HG03060 (cell line): ENCODE measurements at regions not wholly inside any gene's neighbourhood (a gene's known extent, or its start where the extent isn't known, plus 50 kb on each side); places are given as distances from the start of the nearest gene placed in this dataset.

ENCODE experiments used
- ATAC-seq: cut with Tn5 transposase; IDR thresholded peaks from one replicate; pipeline ENCODE4 v1.9.1; 2021; ENCODE audit warnings: low read depth, moderate number of reproducible peaks; ENCODE audit not compliant: unreplicated experiment

DNA sequence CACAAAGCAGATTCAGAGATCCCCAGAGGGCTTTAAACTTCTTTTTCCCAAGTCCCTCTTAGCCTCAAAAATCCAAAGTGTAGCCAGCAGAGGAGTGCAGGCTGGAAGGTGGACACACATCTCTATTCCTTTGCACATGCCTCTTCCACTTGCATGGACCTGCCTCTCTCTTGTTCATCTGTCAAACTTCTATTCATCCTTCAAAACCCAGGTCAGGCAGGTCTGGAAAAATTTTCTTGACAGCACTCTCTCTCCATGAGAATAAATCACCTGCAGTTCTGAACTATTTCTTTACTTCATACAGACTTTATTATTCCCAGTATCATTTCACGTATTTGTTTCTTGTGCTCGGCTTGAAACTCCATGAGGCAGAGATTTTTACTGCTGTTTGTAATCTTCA lies 127.5 kb downstream of the SS18 start:
- no peak for ATAC-seq

DNA sequence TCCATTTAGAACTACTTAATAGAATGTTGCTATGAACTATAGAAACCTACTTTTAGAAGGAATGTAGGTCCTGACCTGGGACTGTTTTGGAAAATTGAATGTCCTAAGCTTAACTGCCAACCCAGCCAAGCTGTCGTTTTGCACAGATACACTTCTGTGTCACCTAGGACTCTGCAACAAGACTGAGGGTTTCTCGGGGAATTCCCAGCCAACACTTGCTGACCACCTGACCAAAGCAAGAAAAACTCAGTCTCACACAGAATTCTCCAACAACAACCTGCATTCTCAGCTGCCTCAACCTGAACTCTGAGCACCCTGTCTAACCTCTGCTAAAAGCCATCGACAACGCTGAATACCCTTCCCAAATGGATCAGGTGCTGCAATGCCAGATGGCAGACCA lies 128.2 kb downstream of the SS18 start:
- no peak for ATAC-seq

DNA sequence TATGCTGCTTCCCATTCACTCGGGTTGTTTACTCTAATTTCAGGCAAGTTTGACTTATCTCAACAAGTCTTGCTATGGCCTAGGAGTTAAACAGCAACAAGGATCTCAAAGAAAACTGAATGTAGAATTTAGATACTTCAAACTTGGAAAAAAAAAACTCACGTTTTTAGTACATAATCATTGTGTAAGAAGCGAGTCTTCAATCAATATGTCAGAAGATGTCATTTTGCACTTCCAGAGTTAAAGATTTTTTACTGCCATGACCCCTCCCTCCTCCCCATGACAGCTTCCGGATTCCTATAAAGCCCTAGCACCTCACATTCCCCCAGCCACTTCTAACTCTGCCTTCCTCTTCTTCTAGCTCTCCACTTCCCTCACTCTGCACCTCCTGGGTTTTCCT lies 133.4 kb downstream of the SS18 start:
- no peak for ATAC-seq

DNA sequence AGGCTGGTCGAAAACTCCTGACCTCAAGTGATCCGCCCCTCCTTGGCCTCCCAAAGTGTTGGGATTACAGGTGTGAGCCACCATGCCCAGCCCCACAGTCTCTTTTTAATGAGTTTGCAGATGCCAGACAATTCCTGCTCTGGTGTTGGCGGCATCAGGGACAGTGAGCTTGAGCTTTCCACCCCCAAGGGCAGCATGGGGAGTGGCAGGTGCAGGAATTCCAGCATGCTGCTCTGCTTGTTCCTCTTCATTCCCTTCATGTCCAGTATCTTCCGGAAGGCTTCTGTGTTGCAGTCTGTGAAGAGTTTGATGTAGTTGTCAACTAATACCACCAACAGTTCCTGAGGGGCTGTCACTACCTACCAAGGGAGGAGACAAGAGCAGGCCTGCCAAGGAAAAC lies 137.3 kb downstream of the SS18 start:
- ATAC-seq: no peak

DNA sequence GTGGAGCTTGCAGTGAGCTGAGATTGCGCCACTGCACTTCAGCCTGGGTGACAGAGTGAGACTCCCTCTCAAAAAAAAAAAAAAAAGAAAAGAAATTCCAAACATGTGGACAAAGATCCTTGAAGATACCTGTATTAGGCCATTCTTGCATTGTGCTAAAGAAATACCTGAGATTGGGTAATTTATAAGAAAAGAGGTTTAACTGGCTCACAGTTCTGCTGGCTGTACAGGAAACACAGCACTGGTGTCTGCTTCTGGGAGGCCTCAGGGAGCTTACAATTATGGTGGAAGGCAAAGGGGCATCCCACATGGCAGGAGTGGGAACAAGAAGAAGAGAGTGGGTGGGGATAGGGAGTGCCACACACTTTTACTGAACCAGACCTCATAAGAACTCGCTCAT lies 140.1 kb downstream of the SS18 start:
- no peak for ATAC-seq

DNA sequence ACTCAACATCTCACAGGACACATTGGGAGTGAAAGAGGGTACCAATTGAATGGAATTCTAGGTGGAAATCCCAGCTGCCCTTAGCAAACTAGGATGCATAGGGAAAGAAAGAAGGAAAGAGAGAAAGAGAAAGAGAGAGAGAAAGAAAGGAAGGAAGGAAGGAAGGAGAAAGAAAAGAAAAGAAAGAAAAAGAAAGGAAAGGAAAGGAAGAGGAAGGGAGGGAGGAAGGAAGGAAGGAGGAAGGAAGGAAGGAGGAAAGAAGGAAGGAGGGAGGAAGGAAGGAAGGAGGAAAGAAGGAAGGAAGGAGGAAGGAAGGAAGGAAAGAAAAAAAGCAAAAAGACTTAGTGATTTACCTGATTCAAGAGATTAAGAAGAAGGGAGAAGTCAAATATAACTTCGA lies 143.9 kb downstream of the SS18 start:
- ATAC-seq: no peak

DNA sequence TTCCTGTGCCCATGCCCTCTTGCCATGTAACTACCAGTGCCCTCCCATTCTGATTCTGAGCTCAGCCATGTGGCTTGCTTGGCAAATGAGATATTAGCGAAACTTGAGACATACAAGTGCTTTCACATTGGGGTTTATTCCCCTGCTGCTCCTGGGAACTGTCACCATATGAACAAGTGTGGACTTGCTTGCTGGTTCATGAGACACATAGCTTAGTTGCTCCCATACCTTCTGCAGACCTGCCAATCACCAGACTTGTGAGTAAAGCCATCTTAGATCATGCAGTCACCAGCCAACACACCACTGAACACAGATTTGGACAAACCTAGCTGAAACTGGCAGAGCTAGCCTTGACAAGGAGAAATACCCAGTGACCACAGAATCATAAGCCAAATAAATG lies 155.1 kb downstream of the SS18 start:
- ATAC-seq: no peak

DNA sequence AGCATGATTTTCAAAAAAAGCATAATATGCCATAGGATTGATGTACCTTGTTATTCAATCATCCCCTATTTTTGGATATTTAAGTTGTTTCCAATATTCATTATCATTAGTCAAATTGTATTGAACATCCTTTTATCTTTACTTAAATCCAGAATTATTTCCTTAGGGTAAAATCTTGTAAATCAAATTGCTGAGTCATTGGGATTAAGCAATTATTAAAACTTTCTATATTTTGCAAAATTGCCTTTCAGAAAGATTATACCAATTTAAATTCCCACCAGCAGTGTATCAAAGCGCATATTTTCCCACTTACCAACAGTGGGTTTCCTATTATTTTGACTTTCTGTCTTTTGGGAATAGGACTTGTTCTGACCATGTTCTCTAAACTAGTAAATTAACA lies 159.3 kb downstream of the SS18 start:
- ATAC-seq: no peak

DNA sequence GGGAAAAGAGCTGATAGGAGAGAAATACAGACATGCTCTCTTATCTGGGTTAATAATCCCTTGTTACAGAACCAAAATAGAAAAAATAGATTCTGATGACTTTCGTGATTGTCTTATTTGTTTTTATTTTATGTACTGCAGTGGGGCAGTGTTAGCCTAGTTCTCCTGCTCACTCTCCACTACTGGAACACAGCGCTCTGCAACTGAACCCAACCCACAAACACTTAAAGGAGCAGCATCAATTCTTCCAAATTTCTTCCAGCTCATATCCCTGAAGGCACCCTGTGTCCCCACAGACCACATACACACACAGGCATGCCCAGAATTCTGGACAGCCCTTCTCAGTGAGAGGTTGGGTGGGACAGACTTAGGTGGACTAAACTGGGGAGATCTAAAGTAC lies 160.6 kb downstream of the SS18 start:
- no peak for ATAC-seq

DNA sequence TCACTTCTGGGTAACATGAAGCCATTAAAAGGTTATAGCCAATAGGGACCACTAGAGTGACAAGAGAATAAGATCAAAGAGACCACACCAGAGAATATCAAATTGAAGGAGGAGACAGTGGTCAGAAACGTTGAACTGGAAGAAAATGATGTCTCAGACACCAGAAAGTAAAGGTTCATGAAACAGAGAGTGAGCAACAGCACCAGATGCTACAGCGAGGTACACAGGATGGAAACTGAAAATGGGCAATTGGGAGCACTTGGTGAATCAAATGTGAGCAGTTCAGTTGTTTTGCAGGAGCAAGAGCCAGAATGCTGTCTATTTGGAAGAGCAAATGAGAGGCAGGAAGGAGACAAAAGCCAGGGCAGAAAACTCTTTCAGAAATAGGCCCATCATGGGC lies 162.6 kb downstream of the SS18 start:
- no peak for ATAC-seq

DNA sequence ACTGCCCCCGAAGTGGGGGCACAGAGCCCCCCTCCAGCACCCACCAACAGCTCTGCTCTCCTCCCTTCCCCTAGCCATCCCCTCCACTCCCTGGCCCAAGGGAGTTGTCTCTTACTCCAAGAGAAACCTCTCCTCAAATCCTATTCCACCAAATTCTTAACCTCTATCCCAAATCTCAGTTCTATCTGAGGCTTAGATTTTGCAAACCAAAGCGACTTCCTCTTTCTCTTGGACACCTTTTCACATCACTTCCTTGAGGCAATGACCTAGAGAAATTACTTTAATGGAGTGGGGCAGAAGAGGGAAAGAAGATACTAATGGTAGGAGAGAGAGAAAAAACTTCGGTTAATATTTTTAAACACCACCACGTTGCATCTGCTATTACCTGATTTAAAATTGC lies 167.2 kb downstream of the SS18 start:
- ATAC-seq: no peak

DNA sequence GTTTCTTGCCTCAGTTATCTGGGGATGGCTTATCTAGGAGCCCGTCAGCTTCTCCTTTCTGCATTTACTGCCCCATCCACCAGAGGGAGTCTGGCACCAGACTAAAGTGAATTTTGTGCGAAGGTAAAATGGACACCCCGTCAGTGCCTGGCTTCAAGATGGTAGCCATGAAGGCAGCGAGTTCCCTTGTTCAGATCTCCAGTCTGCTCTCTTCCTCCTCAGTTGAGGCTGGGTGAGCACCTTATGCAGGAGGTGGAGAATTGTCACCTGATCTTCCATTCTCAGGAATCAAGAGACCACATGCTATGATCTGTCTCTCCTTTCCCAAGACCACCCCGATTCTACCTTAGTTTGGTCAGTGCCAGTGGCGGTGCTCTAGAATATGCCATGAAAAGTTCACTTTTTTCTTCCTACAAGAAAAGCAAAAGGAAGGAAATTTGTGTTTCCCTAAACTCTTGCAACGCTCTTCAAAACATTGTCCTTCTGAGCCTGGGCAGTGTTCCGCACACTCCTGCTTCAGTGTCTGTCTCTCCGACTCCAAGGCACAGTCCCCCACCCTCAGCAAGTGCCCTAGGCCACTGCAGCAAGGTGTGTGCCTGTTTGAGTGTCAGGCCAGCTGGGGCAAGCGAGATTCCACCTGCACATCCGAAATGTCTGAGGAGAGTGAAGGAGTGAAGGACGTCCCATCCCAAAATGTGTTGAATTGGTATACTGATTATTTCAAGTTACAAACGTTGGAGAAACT lies 168.6 kb downstream of the SS18 start:
- ATAC-seq: no peak

DNA sequence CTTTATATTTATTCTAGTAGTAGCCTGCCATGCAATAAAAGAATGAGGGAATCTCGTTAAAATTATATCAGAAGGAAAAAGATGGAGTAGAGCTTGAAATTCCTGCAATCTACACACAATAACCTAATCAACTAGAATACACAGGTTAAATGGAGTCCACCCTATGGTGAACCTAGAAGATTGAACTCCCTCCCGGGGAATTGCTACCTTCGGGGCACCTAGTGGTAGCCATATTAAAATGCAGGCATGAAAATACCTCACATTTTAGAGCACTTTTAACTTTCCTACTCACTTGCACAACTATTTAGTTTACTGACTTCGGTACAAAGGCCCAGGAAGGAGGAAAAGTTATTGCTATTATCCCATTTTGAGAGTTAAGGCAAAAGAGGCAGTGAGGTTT lies 174.5 kb downstream of the SS18 start:
- no peak for ATAC-seq

DNA sequence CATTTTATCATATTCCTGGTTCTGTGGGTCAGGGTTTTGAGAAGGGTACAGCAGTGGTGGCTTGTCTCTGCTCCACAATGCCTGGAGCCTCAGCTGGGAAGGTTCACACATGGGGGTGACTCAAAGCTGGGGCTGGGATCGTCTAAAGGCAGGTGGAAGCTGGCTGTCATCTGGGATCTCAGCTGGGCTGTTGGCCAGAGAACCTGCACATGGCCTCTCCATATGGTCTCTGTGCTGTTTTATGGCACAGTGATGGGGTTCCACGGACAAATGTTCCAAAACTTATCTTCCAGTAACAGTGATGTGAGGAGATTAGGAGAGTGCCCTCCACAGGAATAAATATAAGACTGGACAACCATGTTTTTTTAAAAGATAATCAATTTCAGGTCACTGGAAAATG lies 191.4 kb downstream of the SS18 start:
- ATAC-seq: no peak

DNA sequence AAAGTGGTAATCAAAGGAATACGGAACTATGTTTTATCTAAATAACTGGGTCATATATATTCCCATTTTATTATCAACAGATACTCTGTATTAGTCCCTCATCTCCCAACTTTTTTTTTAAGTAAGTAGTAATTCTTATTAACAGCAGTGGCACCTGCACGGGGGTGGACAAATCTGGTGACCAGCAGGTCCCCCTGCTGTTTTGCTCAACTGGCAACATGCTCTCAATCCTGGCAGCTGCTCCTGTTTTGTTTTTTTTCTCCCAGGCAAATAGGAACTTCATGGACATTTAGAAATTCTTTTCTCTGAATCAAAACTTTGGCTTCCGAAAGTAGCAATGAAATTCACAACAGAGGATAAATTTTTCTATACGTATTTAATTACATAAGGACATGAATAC lies 193.5 kb downstream of the SS18 start:
- ATAC-seq: no peak

DNA sequence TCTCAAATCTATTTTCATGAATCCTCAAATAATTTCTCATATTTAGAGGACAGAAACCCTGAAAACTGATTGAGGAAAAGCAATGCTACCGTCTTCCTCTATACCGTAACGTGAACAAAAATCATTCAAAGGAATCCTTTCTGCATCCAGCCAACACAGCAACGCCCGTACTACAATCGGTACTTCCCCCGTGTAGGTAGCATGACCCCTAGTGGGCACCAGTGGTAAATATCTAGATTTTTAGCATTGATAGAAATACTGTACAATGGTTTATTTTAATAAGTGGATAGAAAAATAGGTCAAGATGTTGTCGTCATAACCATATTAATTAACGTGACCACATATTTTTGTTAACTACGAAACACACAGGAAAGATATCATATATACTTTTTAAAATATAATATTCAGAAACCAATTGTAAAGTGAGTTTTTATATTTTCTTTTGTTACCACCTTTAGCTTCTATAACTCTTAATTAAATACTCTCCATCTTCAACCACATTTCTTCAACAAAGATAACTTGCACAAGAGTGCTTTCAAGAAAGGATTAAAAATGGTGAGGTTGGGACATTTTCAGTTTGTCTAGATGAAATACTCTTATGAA lies 194.1 kb downstream of the SS18 start:
- ATAC-seq: no peak

DNA sequence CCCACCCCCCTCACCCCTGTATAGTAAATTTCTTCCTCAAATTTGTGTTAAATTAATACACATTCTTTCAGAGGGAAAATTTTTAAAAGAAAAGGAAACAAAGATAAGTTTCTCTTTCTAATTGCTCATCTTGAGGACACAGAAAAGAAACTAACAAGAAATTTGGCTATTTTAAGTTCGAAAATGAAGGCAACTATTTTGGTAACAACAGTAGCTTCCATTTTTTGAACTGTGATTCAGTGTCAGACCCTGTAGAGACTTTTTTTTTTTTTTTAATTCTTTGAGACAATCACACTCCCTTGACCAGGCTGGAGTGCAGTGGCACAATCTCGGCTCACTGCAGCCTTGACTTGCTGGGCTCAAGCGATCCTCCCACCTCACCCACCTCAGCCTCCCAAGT lies 194.9 kb downstream of the SS18 start:
- no peak for ATAC-seq

DNA sequence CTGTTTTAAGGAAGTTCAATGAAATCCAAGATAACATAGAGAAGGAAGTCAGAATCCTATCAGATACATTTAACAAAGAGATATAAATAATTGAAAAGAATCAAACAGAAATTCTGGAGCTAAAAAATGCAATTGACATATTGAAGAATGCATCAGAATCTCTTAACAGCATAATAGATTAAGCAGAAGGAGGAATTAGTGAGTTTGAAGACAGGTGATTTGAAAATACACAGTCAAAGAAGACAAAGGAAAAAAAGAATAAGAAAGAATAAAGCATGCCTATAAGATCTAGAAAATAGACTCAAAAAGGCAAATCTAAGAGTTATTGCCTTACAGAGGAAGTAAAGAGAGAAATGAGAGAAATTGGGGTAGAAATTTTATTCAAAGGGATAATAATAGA lies 204.1 kb downstream of the SS18 start:
- no peak for ATAC-seq

DNA sequence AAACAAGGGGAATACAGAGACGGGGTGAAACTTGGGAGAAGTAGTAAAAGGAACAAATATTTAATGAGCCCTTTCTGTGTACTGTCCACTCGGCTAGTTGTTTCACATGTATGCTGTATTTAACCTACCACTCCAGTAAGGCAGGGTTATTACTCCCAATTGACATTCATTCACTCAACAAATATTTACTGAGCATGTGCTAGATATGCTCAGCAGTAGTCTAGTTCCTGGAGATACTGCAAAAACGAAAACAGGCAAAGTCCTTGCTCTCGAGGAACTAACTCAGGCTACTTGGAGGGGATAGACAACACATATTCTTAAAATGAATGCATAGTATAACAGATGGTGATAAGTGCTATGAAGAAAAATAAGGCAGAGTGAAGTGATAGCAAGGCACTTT lies 207.3 kb downstream of the SS18 start:
- ATAC-seq: no peak

DNA sequence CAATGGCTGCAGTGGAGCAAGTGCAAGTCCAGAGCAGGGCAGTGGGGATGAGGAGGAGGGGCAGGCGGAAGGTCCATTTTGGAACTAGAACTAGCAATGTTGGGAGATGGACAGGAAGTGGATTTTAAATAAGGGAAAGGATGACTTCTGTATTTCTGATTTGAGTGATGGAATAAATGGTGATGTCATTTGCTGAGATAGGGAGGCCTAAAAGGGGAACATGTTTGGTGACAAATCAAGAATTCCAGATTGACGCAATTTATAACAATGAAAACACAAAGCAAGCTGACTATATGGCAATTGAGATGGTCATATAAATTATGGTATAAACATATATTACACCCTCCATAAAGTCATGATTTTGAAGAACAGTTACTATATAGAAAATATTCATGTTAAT lies 209.3 kb downstream of the SS18 start:
- no peak for ATAC-seq

DNA sequence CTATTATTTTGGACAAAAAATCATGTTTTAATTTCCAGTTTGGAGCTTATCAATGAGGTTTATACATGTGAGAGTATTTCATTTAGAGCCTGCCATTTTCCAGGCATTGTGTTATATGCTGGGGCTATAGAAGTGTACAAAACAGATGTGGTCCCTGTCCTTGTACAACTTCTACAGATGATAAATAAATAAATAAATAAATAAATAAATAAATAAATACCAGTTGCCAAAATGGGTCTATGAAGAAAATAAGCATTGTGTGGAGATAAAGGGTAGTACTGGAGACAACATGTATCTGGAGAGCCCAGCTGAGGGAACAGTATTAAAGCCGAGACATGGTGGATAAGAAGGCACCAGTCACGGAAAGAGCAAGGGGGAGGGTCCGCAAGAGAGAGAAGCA lies 210.0 kb downstream of the SS18 start:
- no peak for ATAC-seq

DNA sequence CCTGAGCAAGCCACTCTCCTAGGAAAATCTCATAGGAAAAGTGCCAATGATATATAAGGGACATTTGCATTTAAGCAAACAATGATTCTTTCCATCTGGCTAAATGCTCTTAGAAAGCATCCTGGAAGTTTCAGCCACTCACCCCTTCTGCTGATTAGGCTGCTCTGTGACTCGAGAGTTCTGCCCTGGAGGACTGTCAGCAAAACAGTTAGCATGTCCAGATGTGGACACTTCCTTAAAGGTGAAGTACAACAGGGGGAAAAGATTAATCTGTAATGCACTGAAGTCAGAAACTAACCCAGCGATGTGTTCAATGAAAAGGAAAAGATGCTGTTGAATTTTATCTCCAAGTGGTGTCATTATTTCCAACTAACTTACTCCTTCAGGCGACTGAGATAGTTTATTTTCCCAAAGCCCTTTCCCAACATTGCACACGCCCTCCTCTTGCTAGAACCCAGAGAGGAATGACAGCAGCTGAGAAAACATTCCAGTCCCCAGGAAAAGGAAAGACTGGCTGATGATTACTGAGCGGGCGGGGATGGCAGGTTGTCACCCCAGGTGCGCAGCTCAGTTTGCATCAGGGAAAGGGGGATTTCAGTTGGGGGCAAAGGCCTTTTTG lies 214.0 kb downstream of the SS18 start:
- no peak for ATAC-seq
